ENCODE measurements at regions not wholly inside any gene's neighbourhood (a gene's known extent, or its start where the extent isn't known, plus 50 kb on each side); places are given as distances from the start of the nearest gene placed in this dataset.
"Not testable (repeated sequence)": the region's sequence is repeated elsewhere in the genome, so short reads cannot be mapped to it uniquely, and the experiment has no call there.

DNA sequence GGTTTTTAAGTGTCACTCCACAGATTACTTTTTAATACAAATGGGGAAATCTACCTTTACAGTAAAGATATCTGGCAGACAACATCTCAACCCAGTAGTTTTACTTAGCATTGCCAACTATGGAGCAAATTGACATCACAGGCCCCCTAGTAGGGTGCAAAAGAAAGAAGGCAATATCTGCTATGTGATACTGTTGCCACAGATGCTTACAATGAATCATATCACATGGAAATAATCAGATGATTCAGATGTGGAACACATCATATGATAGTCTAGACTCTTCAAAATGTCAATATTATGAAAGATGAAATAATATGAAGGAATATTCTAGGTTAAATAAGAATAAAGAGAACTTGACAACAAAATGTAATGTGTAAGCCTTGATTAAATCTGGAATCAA is 322.5 kb downstream of the BMP2 start:
- DNase-seq: no peak

DNA sequence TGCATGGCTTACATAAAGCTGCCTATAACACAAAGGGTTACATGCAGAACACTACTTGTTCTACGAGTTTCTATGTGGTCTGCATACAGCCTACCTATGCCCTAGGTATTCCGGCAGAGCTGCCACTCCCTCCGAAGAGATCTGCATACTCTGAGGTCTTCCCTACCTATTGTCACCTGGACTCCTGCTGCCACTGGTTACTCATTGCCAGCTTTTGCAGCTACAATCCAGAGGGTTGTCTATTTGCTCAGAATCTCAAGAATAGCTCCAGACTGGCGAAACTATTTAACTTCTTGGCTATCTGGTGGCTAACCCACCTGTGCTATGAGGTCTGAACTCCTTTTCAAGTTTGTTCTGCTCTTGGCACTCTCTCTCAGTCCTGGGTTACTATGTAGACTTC is 323.3 kb downstream of the BMP2 start:
- no peak for DNase-seq

DNA sequence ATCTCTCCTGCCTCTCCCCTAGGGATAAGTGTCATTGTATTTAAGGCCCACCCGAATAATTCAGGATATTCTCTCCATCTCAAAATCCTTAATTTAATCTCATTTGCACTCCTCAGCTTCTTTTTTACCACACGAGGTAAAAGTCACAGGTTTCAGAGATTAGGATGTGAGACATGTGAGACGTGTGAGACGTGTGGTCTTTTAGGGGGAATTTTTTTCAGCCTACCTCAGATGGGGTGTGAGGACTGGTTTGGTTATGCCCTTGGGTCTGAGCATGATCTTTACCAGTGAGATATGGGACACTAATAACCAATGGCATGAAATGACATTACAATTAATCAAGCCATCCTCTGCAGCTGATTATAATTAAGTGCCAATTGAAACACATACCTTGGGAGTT is 324.2 kb downstream of the BMP2 start:
- DNase-seq: no peak

DNA sequence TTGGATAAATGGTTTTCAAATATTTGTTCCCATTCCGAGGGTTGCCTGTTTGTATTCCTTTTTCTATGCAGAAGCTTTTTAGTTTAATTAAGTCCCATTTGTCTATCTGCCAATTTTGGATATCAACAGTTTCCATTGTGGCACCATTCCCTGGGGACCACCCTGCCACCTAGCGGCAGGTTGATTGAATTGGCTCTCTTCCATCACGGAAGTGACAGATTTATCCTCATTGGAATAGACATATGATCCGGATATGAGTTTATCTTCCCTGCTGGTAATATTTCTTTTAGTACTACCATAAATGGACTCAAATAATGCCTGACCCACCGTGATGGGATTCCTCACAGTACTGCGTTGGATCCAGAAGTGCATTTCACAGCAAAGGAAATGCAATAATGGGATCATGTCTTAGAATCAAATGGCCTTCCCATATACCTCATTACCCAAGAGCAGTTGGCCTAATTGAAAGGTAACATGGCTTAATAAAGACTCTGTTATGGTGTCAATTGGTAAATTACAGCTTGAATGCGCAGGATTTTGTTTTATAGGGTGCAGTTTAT is 327.0 kb downstream of the BMP2 start:
- peak; percentile 39 for DNase-seq

DNA sequence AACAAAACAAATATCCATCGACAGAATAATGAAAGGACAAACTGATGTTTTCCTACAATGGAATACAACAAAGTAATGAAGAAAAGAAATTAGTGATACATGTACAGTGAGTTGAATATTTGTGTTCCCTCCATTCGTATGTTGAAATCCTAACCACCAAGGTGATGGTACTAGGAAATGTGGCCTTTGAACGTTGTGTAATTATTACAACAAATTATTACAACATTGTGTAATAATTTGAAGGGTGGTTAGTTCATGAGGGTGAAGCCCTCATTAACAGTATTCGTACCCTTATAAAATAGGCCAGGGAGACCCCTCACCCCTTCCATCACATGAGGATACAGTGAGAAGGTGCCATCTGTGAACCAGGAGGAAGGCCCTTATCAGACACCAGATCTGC is 339.4 kb downstream of the BMP2 start:
- DNase-seq: no peak

DNA sequence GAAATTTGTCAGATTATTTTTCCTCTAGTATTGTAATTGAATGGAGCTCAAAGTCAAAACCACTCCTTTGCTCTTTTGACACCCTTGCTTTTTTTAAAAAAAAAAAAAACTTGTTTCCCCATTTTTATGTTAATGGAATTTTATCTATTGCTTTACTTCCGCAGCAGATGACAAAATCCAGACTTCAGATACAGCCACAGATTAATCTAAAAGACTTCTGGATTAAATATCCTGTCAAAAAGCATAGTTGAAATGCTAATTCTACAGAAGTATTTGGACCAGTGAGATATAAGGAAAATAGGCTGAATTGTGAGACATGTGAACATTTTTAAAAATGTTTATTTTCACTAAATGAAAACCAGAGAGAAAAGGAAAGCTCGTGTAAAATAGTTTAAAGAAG is 341.4 kb downstream of the BMP2 start:
- no peak for DNase-seq

DNA sequence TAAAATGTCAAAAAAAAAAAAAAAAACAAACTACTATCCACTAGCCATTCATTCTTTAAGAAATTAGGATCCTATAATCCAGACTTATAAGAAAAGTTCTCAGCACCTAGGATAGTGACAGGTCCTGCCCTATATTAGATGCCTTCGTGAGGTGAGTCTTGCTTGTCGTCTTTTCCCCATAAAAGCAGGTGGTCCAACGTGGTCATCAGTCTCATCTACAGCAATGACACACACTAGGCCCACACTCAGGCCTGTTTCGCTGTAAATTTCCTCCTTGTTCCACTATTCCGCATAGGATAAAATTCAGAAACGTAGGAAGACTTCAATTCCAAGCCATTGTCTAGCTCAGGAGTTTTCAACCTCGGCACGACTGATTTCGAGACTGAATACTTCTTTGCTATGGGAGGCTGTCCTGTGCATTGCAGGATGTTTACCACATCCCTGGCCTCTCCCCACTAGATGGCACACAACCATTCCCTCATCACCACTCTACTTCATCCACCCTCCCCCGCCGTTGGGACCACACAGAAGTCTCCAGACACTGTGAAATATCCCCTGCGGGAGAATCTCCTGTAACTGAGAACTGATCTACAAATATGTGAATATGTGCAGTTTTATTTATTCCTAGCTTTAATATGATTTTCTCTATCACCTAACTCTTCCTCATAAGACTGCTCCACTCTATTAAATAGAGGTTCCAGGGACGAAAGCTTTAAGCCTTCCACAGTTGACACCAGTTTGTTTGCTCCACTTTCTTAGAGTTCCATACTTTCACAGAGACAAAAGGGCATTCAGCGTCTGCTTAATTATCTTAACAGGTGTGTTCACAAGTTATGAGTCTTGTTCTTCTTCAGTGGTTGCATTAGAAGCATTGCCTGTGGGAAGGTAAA is 346.3 kb downstream of the BMP2 start:
- DNase-seq: peak; percentile 33

DNA sequence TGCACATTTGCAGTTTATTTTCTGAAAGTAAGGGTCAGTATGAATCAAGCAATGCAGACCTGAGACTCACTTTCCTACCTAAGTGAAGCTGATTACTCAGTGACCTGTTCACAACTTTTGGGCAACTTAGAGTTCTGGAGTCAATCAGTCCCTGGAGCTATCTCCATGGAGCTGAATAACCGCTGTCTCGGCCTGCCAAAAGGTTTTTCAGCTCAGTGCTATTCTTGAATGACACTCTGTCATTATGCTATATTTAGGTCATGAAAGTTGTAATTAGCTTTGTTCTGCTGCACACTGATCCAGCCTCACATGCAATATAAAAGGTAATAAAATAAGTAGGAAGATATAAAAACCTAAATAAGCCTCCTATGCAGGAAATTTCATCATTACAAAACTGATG is 356.0 kb downstream of the BMP2 start:
- DNase-seq: no peak

DNA sequence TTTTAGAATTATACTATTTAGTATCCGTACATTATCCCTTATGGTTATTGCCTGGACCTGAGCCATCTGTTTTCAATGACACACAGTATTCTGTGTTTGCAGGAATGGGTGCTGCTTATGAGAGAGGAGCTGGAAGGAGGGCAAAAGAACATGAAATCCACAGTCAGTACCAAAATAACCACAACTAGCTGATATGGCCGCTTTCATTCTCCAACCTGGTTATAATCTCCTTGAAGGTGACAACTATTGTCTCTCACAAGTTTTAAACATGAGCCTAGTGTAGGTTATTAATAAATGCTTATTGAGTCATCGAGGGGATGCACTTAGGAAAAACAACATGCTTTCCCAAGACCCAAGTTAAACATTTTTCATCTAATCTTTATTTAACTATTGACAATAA is 356.6 kb downstream of the BMP2 start:
- DNase-seq: no peak

DNA sequence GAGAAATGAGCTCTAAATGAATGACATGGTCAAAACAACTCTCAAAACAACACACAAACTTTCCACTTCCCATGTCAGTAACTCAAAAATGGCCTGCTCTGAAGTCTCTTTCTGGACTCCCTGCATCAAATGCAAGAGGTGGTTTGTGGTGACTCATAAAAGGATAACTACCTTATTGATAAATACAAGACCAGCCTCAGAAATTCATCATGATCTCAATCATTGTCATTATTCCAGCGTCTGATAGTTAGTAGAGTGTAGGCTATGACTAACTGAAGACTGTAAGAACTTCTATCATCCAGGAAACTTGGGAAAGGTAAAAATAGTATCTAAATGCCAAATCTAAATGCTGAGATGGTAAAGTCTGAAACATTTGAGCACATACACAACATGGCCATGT is 369.4 kb downstream of the BMP2 start:
- DNase-seq: no peak

DNA sequence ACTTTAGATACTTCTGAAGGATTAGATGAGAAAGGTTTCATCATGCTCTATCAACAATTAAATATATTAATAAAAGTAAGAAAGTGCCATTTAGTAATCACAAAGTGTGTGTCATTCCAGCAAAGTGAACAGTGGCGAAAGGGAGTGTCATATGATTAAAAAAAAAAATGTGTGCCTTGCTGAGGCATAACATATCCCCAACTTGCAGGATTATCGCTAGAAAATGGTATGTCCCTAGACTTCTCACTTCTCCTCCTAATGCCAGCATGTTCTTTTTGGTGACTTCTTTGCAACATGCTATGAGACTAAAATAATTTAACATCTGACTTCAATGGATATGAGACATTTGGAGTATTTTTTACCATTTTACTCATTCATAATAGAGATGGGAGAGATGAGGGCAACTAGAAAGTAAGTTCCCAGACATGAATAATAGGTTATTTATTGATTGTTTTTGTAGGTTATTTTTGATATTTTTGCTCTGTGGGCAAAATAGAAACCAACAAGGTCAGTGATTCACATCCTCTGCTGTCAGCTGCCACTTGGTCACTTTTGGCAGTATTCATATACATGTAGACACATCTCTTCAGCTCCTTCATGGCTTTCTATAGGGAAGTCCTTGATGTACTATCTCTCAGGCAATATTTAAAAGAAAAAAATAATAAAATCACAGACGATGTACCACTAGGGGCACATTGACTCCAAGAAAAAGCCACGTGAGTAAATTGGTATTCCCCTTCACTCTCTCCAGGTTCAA is 370.1 kb downstream of the BMP2 start:
- DNase-seq: no peak

DNA sequence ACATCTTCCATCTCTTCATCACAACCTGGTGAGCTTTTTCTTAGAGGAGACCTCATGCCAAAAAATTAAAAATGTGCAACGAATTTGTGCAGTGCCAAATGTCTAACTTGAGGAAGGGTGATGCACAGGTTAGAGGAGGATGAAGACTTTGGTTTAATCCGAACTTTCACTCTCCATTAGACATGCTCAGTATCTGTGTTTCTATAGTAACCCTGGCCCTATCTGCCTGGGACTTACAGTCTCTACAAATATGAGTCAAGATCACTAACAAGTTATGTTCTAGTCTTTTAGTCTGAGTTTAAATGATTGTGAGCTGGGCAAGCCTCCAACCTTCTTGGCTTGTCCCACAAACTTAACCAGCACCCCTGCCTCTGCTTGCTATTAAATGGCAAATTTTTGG is 377.0 kb downstream of the BMP2 start:
- no peak for DNase-seq

DNA sequence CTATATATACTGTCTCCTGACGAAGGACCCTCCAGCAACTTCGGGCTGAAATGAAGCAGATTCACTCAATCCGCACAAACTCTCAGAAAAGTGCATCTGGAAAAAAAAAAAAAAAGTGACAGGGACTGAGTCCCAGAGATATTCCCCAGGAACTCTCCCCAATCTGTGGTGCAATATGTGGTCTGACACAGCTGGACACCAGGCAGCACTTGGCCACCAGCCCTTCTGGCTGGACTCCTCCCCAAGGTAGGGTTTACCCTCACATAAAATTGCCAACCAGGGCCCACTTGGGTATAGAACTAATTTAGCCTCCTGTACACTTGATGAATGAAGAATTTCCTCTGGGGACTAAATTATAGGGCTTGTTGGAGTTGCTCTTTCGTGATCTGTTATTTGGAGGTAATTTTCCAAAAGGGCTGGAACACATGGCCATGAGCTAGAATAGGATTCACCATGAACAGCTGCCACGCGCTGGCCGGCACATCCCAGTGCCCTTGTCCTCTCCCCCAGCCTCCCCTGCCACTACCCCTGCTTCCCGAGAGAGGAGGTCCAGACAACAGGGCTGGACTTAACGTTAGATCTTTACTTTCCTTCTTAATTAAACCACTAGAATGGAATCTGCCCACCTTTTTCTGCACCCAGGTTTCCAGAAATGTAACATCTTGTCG is 379.2 kb downstream of the BMP2 start:
- no peak for DNase-seq

DNA sequence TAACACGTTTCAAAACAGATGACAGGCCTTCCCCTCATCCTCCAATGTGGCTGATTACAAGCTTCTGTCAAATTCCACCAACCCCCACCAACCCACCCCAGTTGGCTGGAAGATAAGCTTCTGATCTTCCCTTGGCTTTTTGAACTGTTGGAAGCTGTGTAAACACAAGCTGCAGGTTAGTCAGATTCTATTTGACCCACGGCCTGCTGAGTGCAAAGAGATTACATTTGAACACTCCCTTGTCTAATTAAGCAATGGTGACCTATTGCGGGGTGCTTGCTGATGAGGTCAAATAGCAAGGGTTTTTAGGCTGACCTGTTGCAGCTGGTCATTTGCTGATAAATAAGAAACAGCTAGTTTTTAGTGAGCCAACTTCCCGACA is 379.7 kb downstream of the BMP2 start:
- no peak for DNase-seq

DNA sequence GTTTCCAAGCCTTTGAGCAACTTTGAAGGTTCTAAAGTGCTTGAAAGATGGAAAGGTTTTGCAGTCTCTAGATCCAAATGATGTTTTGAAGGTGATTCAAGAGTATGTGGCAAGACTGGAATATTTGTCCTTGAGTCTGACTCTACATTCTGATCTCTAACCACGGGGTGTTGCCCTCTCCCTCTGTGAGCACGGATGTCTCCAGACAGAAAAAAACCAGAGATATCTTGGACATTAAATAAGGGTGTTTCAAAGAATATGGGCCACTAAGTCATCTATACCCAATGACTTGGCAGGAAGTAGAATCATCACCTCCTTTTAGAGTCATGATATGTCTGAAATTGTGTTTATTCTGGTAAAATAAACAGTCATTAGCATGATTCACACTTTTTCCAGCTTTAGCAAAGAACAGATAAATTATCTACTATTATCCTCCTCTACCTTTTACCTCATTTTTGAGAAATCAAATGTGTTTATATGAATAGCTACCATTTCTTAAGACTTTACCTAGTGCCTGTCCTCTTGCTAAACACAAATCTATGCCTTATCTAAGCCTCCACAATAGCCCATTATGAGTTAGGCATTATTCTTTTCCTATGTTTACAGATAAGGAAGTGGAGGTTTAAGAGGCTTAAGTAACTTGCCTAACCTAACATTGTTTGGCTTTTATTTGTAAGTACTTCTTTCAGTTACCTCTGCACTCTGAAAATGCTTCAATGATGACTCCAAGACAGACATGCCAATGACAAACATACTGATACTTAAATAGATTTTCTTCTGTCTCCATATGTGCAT is 384.4 kb downstream of the BMP2 start:
- no peak for DNase-seq

DNA sequence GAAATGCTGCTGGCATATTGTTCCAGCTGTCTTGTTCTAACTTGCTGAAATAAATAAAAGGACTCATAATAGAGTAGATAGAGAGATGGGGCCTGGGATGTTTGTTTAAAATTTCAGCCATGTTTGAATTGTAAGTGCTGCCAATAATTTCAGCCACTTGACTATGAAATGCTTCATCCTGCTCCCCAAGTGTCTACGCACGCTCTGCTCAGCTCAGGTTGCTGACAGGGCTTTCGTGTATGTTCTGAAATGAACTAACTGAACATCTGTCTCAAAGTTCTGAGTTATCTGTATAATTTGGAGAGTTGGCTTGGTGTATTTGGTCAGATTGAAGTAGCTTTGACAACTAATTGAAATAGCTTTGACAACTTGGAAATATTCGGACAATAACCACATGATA is 387.8 kb downstream of the BMP2 start:
- no peak for DNase-seq

DNA sequence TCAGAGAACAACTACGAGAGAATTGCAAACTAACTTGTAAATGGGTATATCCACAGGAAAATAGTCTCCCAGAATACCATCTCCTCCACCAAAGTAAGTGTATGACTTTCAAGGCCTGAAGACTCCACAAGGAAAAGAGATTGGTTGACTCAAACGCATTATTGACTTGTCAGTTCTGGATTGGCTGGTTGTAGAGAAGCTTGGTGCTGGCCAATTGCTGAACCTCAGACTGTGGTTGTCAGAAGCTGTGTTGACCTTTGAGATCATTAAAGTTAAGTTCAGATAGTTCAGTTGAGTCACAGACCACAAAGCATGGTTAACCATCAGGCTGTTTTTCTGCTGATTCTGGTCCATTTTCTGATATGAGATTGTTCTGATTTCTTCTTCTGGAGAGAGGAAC is 388.3 kb downstream of the BMP2 start:
- DNase-seq: no peak

DNA sequence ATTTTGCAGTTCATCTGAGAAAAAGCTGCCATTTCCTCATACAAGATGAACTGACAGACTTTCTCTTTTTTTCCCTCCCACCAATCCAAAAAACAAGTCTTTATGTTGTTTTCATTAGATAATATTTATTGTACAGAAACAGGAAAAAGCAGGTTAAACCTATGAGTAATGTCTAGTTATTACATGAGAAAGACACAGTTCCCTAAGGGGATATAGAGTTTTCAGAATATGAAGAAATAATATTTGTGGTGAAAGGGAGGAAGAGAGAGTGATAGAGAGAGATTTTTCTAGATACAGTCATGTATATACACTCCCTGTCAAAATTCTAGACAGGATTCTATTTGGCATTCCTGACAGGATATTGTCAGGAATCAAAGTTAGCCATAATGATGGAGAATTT is 392.4 kb downstream of the BMP2 start:
- DNase-seq: no peak

DNA sequence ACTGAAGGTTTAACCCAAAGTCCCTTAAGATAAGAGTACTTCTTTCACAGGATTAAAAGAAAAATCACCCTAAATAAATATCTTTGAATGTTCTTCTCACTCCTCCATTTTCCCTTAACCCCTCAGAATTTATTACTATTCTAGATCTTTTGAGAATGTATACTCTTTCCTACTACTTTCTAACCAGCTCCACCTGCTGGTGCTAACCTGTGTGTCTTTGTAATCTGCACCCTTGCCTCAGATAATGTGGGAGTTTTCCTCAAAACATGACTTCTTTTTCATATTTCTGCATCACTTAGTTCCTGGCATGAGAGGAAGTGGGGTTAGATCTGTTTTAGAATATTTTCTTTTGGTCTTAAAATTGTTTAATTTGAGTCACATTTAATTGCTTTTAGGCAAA is 394.2 kb downstream of the BMP2 start:
- DNase-seq: peak; percentile 9

DNA sequence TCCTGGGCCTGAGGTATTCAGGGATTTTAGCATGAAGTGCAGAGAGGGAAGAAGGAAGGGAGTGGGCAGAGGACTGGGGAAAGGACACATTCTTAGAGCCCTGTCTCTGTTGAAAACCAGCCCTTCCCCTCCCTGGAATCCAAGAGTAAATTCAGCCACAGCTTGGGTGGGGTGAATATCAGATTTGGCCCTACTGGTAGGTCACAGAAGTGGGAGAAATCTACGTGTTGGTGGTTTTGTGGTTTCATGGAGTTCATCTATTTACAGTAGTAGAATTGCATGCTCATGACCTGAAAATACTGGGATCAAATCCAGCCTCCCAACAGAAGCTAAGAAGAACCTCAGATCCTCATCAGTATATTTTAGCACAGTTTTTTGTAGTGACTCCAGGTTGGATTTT is 404.4 kb downstream of the BMP2 start:
- DNase-seq: no peak

DNA sequence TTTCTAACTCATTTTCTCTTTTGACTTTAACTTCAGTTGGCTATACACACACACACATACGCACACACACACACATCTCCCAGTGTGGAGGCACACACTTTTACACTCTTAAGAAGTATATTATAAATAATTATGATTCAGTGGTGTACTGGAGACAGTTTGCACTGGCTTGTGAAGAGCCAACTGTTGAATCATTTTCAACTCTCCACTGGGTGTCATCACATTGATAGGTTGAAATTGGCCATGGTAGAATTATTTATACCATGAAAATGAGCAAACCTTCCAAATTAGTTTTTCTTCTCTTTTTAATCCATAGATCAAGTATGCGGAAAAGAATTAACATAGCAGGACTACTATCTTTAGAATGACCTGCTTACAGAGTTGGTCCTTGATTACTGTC is 407.1 kb downstream of the BMP2 start:
- DNase-seq: no peak

DNA sequence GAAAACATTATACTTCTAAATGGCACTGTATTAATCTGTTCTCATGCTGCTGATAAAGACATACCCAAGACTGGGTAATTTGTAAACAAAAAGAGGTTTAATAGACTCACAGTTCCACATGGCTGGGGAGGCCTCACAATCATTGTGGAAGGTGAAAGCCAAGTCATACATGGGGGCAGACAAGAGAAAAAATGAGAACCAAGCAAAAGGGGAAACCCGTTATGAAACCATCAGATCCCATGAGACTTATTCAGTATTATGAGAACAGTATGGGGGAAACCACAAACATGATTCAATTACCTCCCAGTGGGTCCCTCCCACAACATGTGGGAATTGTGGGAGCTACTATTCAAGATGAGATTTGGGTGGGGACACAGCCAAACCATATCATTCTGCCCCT is 408.3 kb downstream of the BMP2 start:
- not testable (repeated sequence) for DNase-seq

DNA sequence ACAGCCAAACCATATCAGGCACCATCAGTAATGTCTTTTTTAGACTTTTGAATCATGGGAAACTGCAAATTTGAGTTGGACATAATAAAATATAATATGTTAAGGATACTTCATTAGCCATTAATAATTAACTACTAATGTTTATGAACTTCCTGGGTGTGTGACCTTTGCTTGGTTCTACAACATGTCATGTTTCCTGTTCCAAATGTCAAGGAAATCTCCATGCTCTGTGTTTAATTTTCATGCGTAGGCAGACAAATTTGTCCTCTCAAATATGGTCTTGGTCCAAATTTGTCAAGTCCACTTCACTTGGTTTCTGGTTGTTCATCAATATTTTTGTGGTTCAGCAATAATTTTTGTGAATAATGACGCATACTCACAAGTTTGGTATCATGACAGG is 410.5 kb downstream of the BMP2 start:
- no peak for DNase-seq

All from RPMI8226 (cell line).